ENCODE measurements at regions not wholly inside any gene's neighbourhood (a gene's known extent, or its start where the extent isn't known, plus 50 kb on each side); places are given as distances from the start of the nearest gene placed in this dataset.

DNA sequence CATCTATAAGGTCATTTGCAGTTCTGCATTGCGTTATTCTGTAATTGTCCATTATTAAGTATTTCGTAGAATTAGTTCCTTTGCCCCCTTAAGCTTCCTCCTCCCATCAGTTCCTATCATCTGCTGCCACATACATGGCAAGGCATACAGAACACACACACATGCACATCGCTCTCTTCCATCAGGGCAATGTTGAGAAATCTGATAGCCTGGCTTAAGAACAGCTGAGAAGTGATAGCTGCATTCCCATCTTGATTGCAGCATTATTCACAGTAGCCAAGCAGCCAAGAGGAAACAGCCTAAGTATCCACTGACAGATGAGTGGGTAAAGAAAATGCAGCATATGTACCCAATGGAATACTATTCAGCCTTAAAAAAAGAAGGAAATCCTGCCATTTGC is 186.8 kb upstream of the CADM1 start:
- TF ChIP-seq, protein P1, sequence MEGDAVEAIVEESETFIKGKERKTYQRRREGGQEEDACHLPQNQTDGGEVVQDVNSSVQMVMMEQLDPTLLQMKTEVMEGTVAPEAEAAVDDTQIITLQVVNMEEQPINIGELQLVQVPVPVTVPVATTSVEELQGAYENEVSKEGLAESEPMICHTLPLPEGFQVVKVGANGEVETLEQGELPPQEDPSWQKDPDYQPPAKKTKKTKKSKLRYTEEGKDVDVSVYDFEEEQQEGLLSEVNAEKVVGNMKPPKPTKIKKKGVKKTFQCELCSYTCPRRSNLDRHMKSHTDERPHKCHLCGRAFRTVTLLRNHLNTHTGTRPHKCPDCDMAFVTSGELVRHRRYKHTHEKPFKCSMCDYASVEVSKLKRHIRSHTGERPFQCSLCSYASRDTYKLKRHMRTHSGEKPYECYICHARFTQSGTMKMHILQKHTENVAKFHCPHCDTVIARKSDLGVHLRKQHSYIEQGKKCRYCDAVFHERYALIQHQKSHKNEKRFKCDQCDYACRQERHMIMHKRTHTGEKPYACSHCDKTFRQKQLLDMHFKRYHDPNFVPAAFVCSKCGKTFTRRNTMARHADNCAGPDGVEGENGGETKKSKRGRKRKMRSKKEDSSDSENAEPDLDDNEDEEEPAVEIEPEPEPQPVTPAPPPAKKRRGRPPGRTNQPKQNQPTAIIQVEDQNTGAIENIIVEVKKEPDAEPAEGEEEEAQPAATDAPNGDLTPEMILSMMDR (IDR thresholded peaks at IDR 0.05), result no peak
- H3K4me3 Mint-ChIP-seq, result no peak overlapping the region
- H3K27ac Mint-ChIP-seq, result no peak overlapping the region
- no peak for DNase-seq
- no peaks in the 10 kb centered on the region for H3K9me3 Mint-ChIP-seq
- peaks cover 18% of the 10 kb centered on the region for H3K4me1 Mint-ChIP-seq
- H3K27me3 Mint-ChIP-seq (ENCODE audit: low read depth, poor library complexity), result peaks cover 21% of the 10 kb centered on the region
- H3K36me3 Mint-ChIP-seq (ENCODE audit: low read depth), result no peaks in the 10 kb centered on the region

DNA sequence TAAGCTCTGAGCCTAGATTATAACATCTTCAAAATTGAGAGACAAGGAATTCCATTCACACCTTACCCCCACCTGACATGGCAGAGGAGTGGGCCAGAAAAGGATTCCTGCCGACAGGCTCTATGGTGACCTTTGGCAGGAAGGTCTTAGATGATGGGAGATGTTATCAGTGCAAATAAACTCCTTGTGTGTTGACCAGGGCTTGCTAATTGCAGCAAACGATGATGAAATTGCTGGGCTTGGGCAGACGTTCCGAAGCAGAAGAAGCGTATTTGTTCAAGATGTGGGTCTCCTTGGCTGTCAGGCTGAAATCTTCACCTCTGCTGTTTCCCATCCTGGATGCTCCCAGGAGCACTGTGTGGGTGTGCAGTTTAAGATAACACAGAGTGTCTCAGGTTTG is 183.7 kb upstream of the CADM1 start:
- H3K9me3 Mint-ChIP-seq, result peaks cover 3% of the 10 kb centered on the region
- no peaks in the 10 kb centered on the region for H3K36me3 Mint-ChIP-seq (ENCODE audit: low read depth)
- TF ChIP-seq, protein P1 (IDR thresholded peaks at IDR 0.05), result no peak
- no peak overlapping the region for H3K27ac Mint-ChIP-seq
- no peak for DNase-seq
- H3K4me1 Mint-ChIP-seq, result no peaks in the 10 kb centered on the region
- H3K4me3 Mint-ChIP-seq, result no peak overlapping the region
- H3K27me3 Mint-ChIP-seq (ENCODE audit: low read depth, poor library complexity), result peaks cover 25% of the 10 kb centered on the region

DNA sequence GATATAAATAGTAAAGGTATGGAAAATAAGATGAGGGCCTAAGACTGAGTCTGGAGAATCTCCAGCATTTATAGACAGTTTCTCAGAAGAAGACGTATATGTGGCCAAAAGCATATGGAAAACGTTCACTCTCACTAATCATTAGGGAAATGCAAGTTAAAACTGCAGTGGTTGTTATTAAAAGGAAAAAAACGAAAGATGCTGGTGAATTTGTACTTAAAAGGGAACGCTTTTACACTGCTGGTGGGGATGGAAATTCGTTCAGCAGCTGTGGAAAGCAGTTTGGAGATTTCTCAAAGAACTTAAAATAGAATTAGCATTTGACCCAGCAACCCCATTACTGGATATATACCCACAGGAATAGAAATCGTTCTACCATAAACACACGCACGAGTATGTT is 180.5 kb upstream of the CADM1 start:
- Mint-ChIP-seq H3K4me1 (peaks cover 6% of the 10 kb centered on the region), H3K36me3 (ENCODE audit: low read depth) (no peaks in the 10 kb centered on the region), H3K9me3 (peaks cover 3% of the 10 kb centered on the region), H3K4me3 (no peak overlapping the region), H3K27me3 (ENCODE audit: low read depth, poor library complexity) (peaks cover 16% of the 10 kb centered on the region), H3K27ac (no peak overlapping the region)
- TF ChIP-seq, protein P1 (IDR thresholded peaks at IDR 0.05), result no peak
- DNase-seq, result no peak

DNA sequence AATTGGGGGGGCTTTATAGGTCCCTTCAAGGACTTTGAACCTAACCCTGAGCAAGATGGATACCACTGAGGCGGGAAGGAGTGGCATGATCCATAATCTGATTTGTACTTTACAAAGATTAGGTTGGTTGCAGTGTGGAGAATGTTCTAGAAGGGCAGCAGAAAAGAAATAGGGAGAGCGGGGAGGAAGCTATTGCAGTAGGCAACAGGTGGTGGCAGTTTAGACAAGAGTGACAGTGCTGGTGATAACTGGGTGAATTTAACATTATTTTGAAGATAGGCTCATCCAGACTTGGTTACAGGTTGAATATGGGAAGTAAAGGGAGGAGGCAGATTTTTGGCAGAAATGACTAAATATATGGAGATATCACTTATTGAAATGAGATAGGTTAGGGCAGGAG is 179.9 kb upstream of the CADM1 start:
- Mint-ChIP-seq H3K9me3 (peaks cover 3% of the 10 kb centered on the region), H3K4me3 (no peak overlapping the region), H3K36me3 (ENCODE audit: low read depth) (no peaks in the 10 kb centered on the region), H3K4me1 (peaks cover 11% of the 10 kb centered on the region), H3K27ac (no peak overlapping the region), H3K27me3 (ENCODE audit: low read depth, poor library complexity) (peaks cover 15% of the 10 kb centered on the region)
- no peak for DNase-seq
- TF ChIP-seq, protein P1 (IDR thresholded peaks at IDR 0.05), result no peak

DNA sequence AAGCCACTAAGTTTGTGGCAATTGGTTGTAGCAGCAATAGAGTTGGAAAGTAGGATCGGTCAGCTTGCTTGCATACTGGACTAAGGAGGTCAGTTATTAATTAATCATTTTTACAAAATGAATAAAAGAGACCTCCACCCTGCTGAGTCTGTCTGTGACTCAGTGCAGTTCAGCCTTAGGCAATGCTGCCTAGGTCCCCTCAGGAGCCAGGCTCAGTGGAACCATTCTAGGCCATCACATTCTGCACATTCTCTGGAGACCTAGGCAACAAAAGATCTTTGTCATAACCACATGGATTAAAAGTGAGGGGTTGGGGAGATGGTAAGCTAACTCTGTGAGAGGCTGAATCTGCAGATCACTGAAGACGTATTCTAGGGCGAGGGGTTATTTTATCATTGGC is 178.7 kb upstream of the CADM1 start:
- DNase-seq, result no peak
- H3K27ac Mint-ChIP-seq, result no peak overlapping the region
- no peaks in the 10 kb centered on the region for H3K36me3 Mint-ChIP-seq (ENCODE audit: low read depth)
- no peak overlapping the region for H3K4me3 Mint-ChIP-seq
- peaks cover 19% of the 10 kb centered on the region for H3K27me3 Mint-ChIP-seq (ENCODE audit: low read depth, poor library complexity)
- TF ChIP-seq, protein P1 (IDR thresholded peaks at IDR 0.05), result no peak
- peaks cover 3% of the 10 kb centered on the region for H3K9me3 Mint-ChIP-seq
- H3K4me1 Mint-ChIP-seq, result peaks cover 23% of the 10 kb centered on the region

DNA sequence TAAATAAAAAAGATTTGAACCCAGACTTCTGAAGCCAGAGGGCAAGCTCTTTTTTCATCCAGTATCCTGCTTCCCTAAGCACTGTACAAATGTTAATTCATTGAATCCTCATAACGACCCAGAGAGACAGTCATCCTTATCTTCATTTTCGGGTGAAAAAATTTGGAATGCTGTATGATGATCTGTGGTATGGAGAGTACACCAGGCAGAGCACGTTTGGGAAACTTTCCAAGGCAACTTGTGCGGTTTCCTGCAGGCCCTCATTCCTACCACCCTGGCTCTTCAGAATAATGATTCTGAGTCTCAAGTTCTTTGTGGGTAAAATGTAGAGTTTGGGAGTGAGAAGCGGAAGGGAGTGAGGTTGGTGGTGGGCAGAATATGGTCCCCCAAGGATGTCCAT is 177.9 kb upstream of the CADM1 start:
- Mint-ChIP-seq H3K9me3 (peaks cover 3% of the 10 kb centered on the region), H3K27me3 (ENCODE audit: low read depth, poor library complexity) (peaks cover 14% of the 10 kb centered on the region), H3K4me3 (no peak overlapping the region), H3K36me3 (ENCODE audit: low read depth) (no peaks in the 10 kb centered on the region), H3K27ac (no peak overlapping the region), H3K4me1 (peaks cover 31% of the 10 kb centered on the region)
- TF ChIP-seq, protein P1 (IDR thresholded peaks at IDR 0.05), result no peak
- DNase-seq, result no peak

All from nephron progenitor cell (in vitro differentiated cells).